ENCODE measurements at regions not wholly inside any gene's neighbourhood (a gene's known extent, or its start where the extent isn't known, plus 50 kb on each side); places are given as distances from the start of the nearest gene placed in this dataset.

- Histone ChIP-seq H2AFZ (no peak overlapping the region), H3K79me2 (no peaks in the 10 kb centered on the region), H3K9me3 (ENCODE audit: low read depth) (no peaks in the 10 kb centered on the region), H3K27me3 (no peaks in the 10 kb centered on the region), H3K9me2 (replicated peaks; ENCODE audit: insufficient read depth) (no peaks in the 10 kb centered on the region), H3K4me3 (no peak overlapping the region), H3K4me1 (ENCODE audit: insufficient read depth) (peaks cover 5% of the 10 kb centered on the region), H3K27ac (no peak overlapping the region), H3K4me2 (no peak overlapping the region), H3K36me3 (replicated peaks; ENCODE audit: insufficient read depth, low read depth) (no peaks in the 10 kb centered on the region), H4K20me1 (ENCODE audit: insufficient read depth, poor library complexity, severe bottlenecking) (no peaks in the 10 kb centered on the region)
- no peak for DNase-seq (ENCODE audit: low spot score)
- TF ChIP-seq CTCF (IDR thresholded peaks at IDR 0.05; ENCODE audit: poor library complexity): no peak
- TF ChIP-seq EZH2 (IDR thresholded peaks at IDR 0.05; ENCODE audit: borderline replicate concordance): no peak
- no peak for TF ChIP-seq EZH2phosphoT487 (IDR thresholded peaks at IDR 0.05; ENCODE audit: low read depth, severe bottlenecking, unreplicated experiment)
- 95% methylated on average over 6 of the region's 6 CpGs for WGBS (ENCODE audit: low lambda C conversion rate, missing lambda C conversion rate)
Observed at GRCh38 chr18:10147226-10147625, 233.4 kb downstream of the VAPA start.

GRCh38 chr18:10147752-10148151 lies 233.9 kb downstream of the VAPA start:
- H3K9me3 ChIP-seq (ENCODE audit: low read depth): no peaks in the 10 kb centered on the region
- no peak for TF ChIP-seq EZH2 (IDR thresholded peaks at IDR 0.05; ENCODE audit: borderline replicate concordance)
- TF ChIP-seq CTCF (IDR thresholded peaks at IDR 0.05; ENCODE audit: poor library complexity): no peak
- no peak for TF ChIP-seq EZH2phosphoT487 (IDR thresholded peaks at IDR 0.05; ENCODE audit: low read depth, severe bottlenecking, unreplicated experiment)
- H3K27me3 ChIP-seq: no peaks in the 10 kb centered on the region
- no peaks in the 10 kb centered on the region for H3K79me2 ChIP-seq
- 97% methylated on average over 7 of the region's 7 CpGs for WGBS (ENCODE audit: low lambda C conversion rate, missing lambda C conversion rate)
- no peak overlapping the region for H3K4me3 ChIP-seq
- H3K36me3 ChIP-seq (replicated peaks; ENCODE audit: insufficient read depth, low read depth): no peaks in the 10 kb centered on the region
- no peaks in the 10 kb centered on the region for H4K20me1 ChIP-seq (ENCODE audit: insufficient read depth, poor library complexity, severe bottlenecking)
- H2AFZ ChIP-seq: no peak overlapping the region
- no peak overlapping the region for H3K27ac ChIP-seq
- H3K4me1 ChIP-seq (ENCODE audit: insufficient read depth): no peaks in the 10 kb centered on the region
- DNase-seq (ENCODE audit: low spot score): no peak
- no peaks in the 10 kb centered on the region for H3K9me2 ChIP-seq (replicated peaks; ENCODE audit: insufficient read depth)
- H3K4me2 ChIP-seq: no peak overlapping the region

GRCh38 chr18:10148189-10148929 lies 234.5 kb downstream of the VAPA start:
- H4K20me1 ChIP-seq (ENCODE audit: insufficient read depth, poor library complexity, severe bottlenecking): no peaks in the 10 kb centered on the region
- DNase-seq (ENCODE audit: low spot score): no peak

More at GRCh38 chr18:10148189-10148929, 234.5 kb downstream of the VAPA start:
- no peaks in the 10 kb centered on the region for H3K79me2 ChIP-seq
- H3K27me3 ChIP-seq: no peaks in the 10 kb centered on the region
- H3K4me1 ChIP-seq (ENCODE audit: insufficient read depth): no peaks in the 10 kb centered on the region
- H3K9me3 ChIP-seq (ENCODE audit: low read depth): no peaks in the 10 kb centered on the region
- H3K27ac ChIP-seq: no peak overlapping the region
- no peaks in the 10 kb centered on the region for H3K36me3 ChIP-seq (replicated peaks; ENCODE audit: insufficient read depth, low read depth)
- H2AFZ ChIP-seq: no peak overlapping the region
- no peak overlapping the region for H3K4me2 ChIP-seq
- TF ChIP-seq EZH2phosphoT487 (IDR thresholded peaks at IDR 0.05; ENCODE audit: low read depth, severe bottlenecking, unreplicated experiment) (no peak), CTCF (IDR thresholded peaks at IDR 0.05; ENCODE audit: poor library complexity) (no peak), EZH2 (IDR thresholded peaks at IDR 0.05; ENCODE audit: borderline replicate concordance) (no peak)
- WGBS (ENCODE audit: low lambda C conversion rate, missing lambda C conversion rate): 97% methylated on average over 8 of the region's 8 CpGs
- no peak overlapping the region for H3K4me3 ChIP-seq
- no peaks in the 10 kb centered on the region for H3K9me2 ChIP-seq (replicated peaks; ENCODE audit: insufficient read depth)

All from hepatocyte (in vitro differentiated cells).